MM.1S (cell line): ENCODE measurements at regions not wholly inside any gene's neighbourhood (a gene's known extent, or its start where the extent isn't known, plus 50 kb on each side); places are given as distances from the start of the nearest gene placed in this dataset.

Experiments
- CTCF ChIP-seq: fragments of 300-600 bp; sonication (generic); IDR thresholded peaks from 2 replicates; pipeline ENCODE4 v1.5.1; 2016; ENCODE audit warnings: antibody characterized with exemption, low read length, mixed read lengths
- EZH2 ChIP-seq: fragments of 300-600 bp; sonication (generic); optimal IDR thresholded peaks from 2 replicates; pipeline ENCODE3; 2017; ENCODE audit warnings: low read depth, mild to moderate bottlenecking, antibody characterized with exemption, low read length, mixed read lengths
- EZH2phosphoT487 ChIP-seq: fragments of 300-600 bp; sonication (generic); IDR thresholded peaks from 2 replicates; pipeline ENCODE4 v1.6.1; 2018; ENCODE audit warnings: antibody characterized with exemption, low read length

GRCh38 chr5:85656050-85656449 is 961.7 kb upstream of the COX7C start:
- TF ChIP-seq CTCF (no peak), EZH2phosphoT487 (no peak), EZH2 (no peak)
